ENCODE measurements at regions not wholly inside any gene's neighbourhood (a gene's known extent, or its start where the extent isn't known, plus 50 kb on each side); places are given as distances from the start of the nearest gene placed in this dataset.

DNA sequence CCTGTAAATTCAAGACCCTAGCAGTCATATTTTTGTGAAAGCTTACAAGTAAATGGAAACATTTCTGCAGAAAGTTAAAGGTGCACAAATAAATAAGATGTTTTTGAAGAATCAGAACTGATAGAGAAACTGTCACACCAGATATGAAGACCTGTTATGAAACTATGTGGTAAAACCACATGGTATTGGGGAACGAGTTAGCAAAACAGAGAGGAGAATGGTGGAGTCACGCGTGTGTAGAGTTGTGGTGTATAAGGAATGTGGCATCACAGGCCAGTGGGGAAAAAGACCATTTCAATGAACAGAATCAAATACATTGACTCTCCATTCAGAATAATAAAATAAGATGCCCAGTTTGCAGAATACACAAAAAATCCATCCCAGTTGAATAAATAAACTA lies 477.2 kb downstream of the ICE1 start:
- H3K79me2 ChIP-seq (ENCODE audit: low read length) = no peaks in the 10 kb centered on the region
- H3K9ac ChIP-seq (ENCODE audit: low read length) = no peak overlapping the region

DNA sequence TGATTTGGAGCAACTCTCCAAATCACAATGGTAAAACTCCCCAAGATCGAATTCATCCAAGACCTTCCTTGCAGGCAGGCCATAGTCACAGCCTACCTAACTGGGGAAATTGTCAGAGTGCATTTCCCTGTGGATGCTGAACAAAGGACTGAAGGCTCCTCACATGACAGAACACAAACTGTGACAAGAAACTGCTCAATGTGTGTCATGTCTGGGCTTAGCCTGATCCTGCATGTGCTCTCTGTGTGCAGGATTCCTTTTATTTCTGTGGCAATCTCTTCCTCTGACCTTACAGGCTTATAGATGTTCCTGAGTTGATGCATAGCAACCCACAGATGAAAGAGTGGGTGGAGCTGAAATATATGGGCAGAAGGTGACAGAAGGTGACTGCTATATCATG lies 465.8 kb downstream of the ICE1 start:
- H3K27me3 ChIP-seq (ENCODE audit: low read length) = no peaks in the 10 kb centered on the region
- no peak overlapping the region for H3K27ac ChIP-seq (ENCODE audit: low read length)
- H3K4me3 ChIP-seq (ENCODE audit: low read length) = no peak overlapping the region
- H3K9ac ChIP-seq (ENCODE audit: low read length) = no peak overlapping the region
- H3K9me2 ChIP-seq (replicated peaks; ENCODE audit: insufficient read depth, low read length) = no peaks in the 10 kb centered on the region
- no peak overlapping the region for H2AFZ ChIP-seq (ENCODE audit: low read length)
- H3K79me2 ChIP-seq (ENCODE audit: low read length) = no peaks in the 10 kb centered on the region
- H3K36me3 ChIP-seq (ENCODE audit: insufficient read depth, low read length) = no peaks in the 10 kb centered on the region
- H3K9me3 ChIP-seq (ENCODE audit: low read length) = no peaks in the 10 kb centered on the region
- no peaks in the 10 kb centered on the region for H4K20me1 ChIP-seq (ENCODE audit: insufficient read depth, low read depth, low read length)
- no peak overlapping the region for H3K4me2 ChIP-seq (ENCODE audit: low read depth, low read length, poor library complexity, severe bottlenecking)
- DNase-seq = peak; percentile 25
- no peaks in the 10 kb centered on the region for H3K4me1 ChIP-seq (ENCODE audit: low read length)

More for the DNA sequence above, 477.2 kb downstream of the ICE1 start:
- Histone ChIP-seq H2AFZ (ENCODE audit: low read length) (no peak overlapping the region), H3K9me2 (replicated peaks; ENCODE audit: insufficient read depth, low read length) (no peaks in the 10 kb centered on the region), H4K20me1 (ENCODE audit: insufficient read depth, low read depth, low read length) (no peaks in the 10 kb centered on the region), H3K4me3 (ENCODE audit: low read length) (no peak overlapping the region), H3K4me2 (ENCODE audit: low read depth, low read length, poor library complexity, severe bottlenecking) (no peak overlapping the region), H3K9me3 (ENCODE audit: low read length) (no peaks in the 10 kb centered on the region), H3K27ac (ENCODE audit: low read length) (no peak overlapping the region), H3K27me3 (ENCODE audit: low read length) (no peaks in the 10 kb centered on the region), H3K4me1 (ENCODE audit: low read length) (peaks cover 4% of the 10 kb centered on the region), H3K36me3 (ENCODE audit: insufficient read depth, low read length) (no peaks in the 10 kb centered on the region)
- no peak for DNase-seq

DNA sequence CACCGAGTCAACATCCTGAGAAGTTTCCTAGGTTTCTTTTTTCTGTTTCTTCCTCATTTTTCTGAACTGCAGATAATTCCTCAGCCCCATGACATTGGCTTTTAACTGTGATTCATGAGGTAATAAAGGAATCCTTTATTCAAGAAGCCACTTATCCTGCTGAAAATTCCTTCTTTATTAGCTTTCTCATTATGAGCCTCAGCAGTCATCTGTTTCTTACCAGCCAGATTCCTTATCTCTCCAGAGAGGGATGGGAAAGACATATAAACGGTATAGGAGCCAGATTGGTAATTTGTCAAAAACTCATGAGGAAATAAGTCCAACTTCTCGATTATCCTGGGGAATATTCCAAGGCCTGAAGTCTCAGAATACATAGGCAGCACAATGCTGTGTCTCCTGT lies 465.4 kb downstream of the ICE1 start:
- no peak overlapping the region for H3K9ac ChIP-seq (ENCODE audit: low read length)
- no peaks in the 10 kb centered on the region for H3K9me2 ChIP-seq (replicated peaks; ENCODE audit: insufficient read depth, low read length)
- no peaks in the 10 kb centered on the region for H3K36me3 ChIP-seq (ENCODE audit: insufficient read depth, low read length)
- H3K4me2 ChIP-seq (ENCODE audit: low read depth, low read length, poor library complexity, severe bottlenecking) = no peak overlapping the region
- H3K4me1 ChIP-seq (ENCODE audit: low read length) = no peaks in the 10 kb centered on the region
- H3K27me3 ChIP-seq (ENCODE audit: low read length) = no peaks in the 10 kb centered on the region
- H3K79me2 ChIP-seq (ENCODE audit: low read length) = no peaks in the 10 kb centered on the region
- DNase-seq = no peak
- no peak overlapping the region for H3K4me3 ChIP-seq (ENCODE audit: low read length)
- H2AFZ ChIP-seq (ENCODE audit: low read length) = no peak overlapping the region
- no peak overlapping the region for H3K27ac ChIP-seq (ENCODE audit: low read length)
- no peaks in the 10 kb centered on the region for H3K9me3 ChIP-seq (ENCODE audit: low read length)
- no peaks in the 10 kb centered on the region for H4K20me1 ChIP-seq (ENCODE audit: insufficient read depth, low read depth, low read length)

- Histone ChIP-seq H3K4me2 (ENCODE audit: low read depth, low read length, poor library complexity, severe bottlenecking) (no peak overlapping the region), H3K36me3 (ENCODE audit: insufficient read depth, low read length) (no peaks in the 10 kb centered on the region), H3K4me3 (ENCODE audit: low read length) (no peak overlapping the region), H3K27me3 (ENCODE audit: low read length) (no peaks in the 10 kb centered on the region), H3K27ac (ENCODE audit: low read length) (no peak overlapping the region), H3K9me3 (ENCODE audit: low read length) (no peaks in the 10 kb centered on the region), H3K79me2 (ENCODE audit: low read length) (no peaks in the 10 kb centered on the region), H3K4me1 (ENCODE audit: low read length) (no peaks in the 10 kb centered on the region), H3K9me2 (replicated peaks; ENCODE audit: insufficient read depth, low read length) (no peaks in the 10 kb centered on the region), H3K9ac (ENCODE audit: low read length) (no peak overlapping the region), H4K20me1 (ENCODE audit: insufficient read depth, low read depth, low read length) (no peaks in the 10 kb centered on the region), H2AFZ (ENCODE audit: low read length) (no peak overlapping the region)
- peak; percentile 79 for DNase-seq
Observed at GRCh38 chr5:5886812-5887486, 464.5 kb downstream of the ICE1 start.

- no peaks in the 10 kb centered on the region for H3K9me3 ChIP-seq (ENCODE audit: low read length)
- no peak overlapping the region for H3K4me2 ChIP-seq (ENCODE audit: low read depth, low read length, poor library complexity, severe bottlenecking)
- H3K27me3 ChIP-seq (ENCODE audit: low read length) = no peaks in the 10 kb centered on the region
- no peaks in the 10 kb centered on the region for H3K36me3 ChIP-seq (ENCODE audit: insufficient read depth, low read length)
- no peak overlapping the region for H3K9ac ChIP-seq (ENCODE audit: low read length)
- DNase-seq = no peak
- H3K27ac ChIP-seq (ENCODE audit: low read length) = no peak overlapping the region
- no peaks in the 10 kb centered on the region for H3K9me2 ChIP-seq (replicated peaks; ENCODE audit: insufficient read depth, low read length)
- H3K79me2 ChIP-seq (ENCODE audit: low read length) = no peaks in the 10 kb centered on the region
- no peak overlapping the region for H2AFZ ChIP-seq (ENCODE audit: low read length)
- no peak overlapping the region for H3K4me3 ChIP-seq (ENCODE audit: low read length)
- no peaks in the 10 kb centered on the region for H3K4me1 ChIP-seq (ENCODE audit: low read length)
- H4K20me1 ChIP-seq (ENCODE audit: insufficient read depth, low read depth, low read length) = no peaks in the 10 kb centered on the region
Observed at GRCh38 chr5:5886353-5886752, 463.9 kb downstream of the ICE1 start.

DNA sequence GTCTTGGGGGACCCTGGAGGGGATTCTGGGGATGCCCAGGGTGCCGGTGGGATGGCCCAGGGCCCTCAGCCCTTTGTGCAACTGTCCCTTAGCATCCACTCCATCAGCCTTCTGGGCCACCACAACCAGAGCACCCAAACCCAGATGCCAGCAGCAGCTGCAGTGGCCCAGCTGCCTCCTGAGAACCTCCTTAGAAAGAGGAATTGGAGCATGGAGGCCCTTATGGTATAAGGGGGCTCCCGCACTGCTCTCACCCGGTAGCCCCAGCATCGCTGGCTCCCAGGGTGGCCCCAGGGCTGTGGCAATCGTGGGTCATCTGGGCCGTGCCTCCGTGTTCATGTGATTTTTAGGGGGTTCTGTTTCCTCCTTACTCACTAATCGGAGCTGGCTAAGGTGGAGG lies 463.3 kb downstream of the ICE1 start:
- Histone ChIP-seq H3K79me2 (ENCODE audit: low read length) (no peaks in the 10 kb centered on the region), H3K4me1 (ENCODE audit: low read length) (no peaks in the 10 kb centered on the region), H3K9me3 (ENCODE audit: low read length) (no peaks in the 10 kb centered on the region), H3K9ac (ENCODE audit: low read length) (no peak overlapping the region), H3K9me2 (replicated peaks; ENCODE audit: insufficient read depth, low read length) (no peaks in the 10 kb centered on the region), H3K27me3 (ENCODE audit: low read length) (no peaks in the 10 kb centered on the region), H2AFZ (ENCODE audit: low read length) (no peak overlapping the region), H3K4me3 (ENCODE audit: low read length) (no peak overlapping the region), H4K20me1 (ENCODE audit: insufficient read depth, low read depth, low read length) (no peaks in the 10 kb centered on the region), H3K27ac (ENCODE audit: low read length) (no peak overlapping the region), H3K4me2 (ENCODE audit: low read depth, low read length, poor library complexity, severe bottlenecking) (no peak overlapping the region), H3K36me3 (ENCODE audit: insufficient read depth, low read length) (no peaks in the 10 kb centered on the region)
- peak; percentile 17 for DNase-seq

- no peaks in the 10 kb centered on the region for H3K4me1 ChIP-seq (ENCODE audit: low read length)
- H3K27ac ChIP-seq (ENCODE audit: low read length) = no peak overlapping the region
- H3K9me2 ChIP-seq (replicated peaks; ENCODE audit: insufficient read depth, low read length) = no peaks in the 10 kb centered on the region
- H3K79me2 ChIP-seq (ENCODE audit: low read length) = no peaks in the 10 kb centered on the region
- no peak overlapping the region for H3K9ac ChIP-seq (ENCODE audit: low read length)
- no peak overlapping the region for H2AFZ ChIP-seq (ENCODE audit: low read length)
- H4K20me1 ChIP-seq (ENCODE audit: insufficient read depth, low read depth, low read length) = no peaks in the 10 kb centered on the region
- no peaks in the 10 kb centered on the region for H3K27me3 ChIP-seq (ENCODE audit: low read length)
- H3K4me2 ChIP-seq (ENCODE audit: low read depth, low read length, poor library complexity, severe bottlenecking) = no peak overlapping the region
- DNase-seq = peak; percentile 1
- H3K4me3 ChIP-seq (ENCODE audit: low read length) = no peak overlapping the region
- no peaks in the 10 kb centered on the region for H3K9me3 ChIP-seq (ENCODE audit: low read length)
- no peaks in the 10 kb centered on the region for H3K36me3 ChIP-seq (ENCODE audit: insufficient read depth, low read length)
Observed at GRCh38 chr5:5884593-5884992, 462.1 kb downstream of the ICE1 start.

GRCh38 chr5:5883562-5883961 lies 461.1 kb downstream of the ICE1 start:
- H2AFZ ChIP-seq (ENCODE audit: low read length) = no peak overlapping the region
- H3K9me2 ChIP-seq (replicated peaks; ENCODE audit: insufficient read depth, low read length) = no peaks in the 10 kb centered on the region
- no peak overlapping the region for H3K27ac ChIP-seq (ENCODE audit: low read length)
- no peaks in the 10 kb centered on the region for H3K36me3 ChIP-seq (ENCODE audit: insufficient read depth, low read length)
- no peaks in the 10 kb centered on the region for H3K4me1 ChIP-seq (ENCODE audit: low read length)
- DNase-seq = no peak
- H3K4me2 ChIP-seq (ENCODE audit: low read depth, low read length, poor library complexity, severe bottlenecking) = no peak overlapping the region
- no peaks in the 10 kb centered on the region for H3K27me3 ChIP-seq (ENCODE audit: low read length)
- no peaks in the 10 kb centered on the region for H3K79me2 ChIP-seq (ENCODE audit: low read length)
- no peak overlapping the region for H3K9ac ChIP-seq (ENCODE audit: low read length)
- no peaks in the 10 kb centered on the region for H3K9me3 ChIP-seq (ENCODE audit: low read length)
- H3K4me3 ChIP-seq (ENCODE audit: low read length) = no peak overlapping the region
- no peaks in the 10 kb centered on the region for H4K20me1 ChIP-seq (ENCODE audit: insufficient read depth, low read depth, low read length)

GRCh38 chr5:5883146-5883545 lies 460.7 kb downstream of the ICE1 start:
- no peaks in the 10 kb centered on the region for H3K79me2 ChIP-seq (ENCODE audit: low read length)
- H4K20me1 ChIP-seq (ENCODE audit: insufficient read depth, low read depth, low read length) = no peaks in the 10 kb centered on the region
- H3K36me3 ChIP-seq (ENCODE audit: insufficient read depth, low read length) = no peaks in the 10 kb centered on the region
- H3K27me3 ChIP-seq (ENCODE audit: low read length) = no peaks in the 10 kb centered on the region
- no peak overlapping the region for H2AFZ ChIP-seq (ENCODE audit: low read length)
- H3K9me3 ChIP-seq (ENCODE audit: low read length) = no peaks in the 10 kb centered on the region
- no peak overlapping the region for H3K4me3 ChIP-seq (ENCODE audit: low read length)
- no peak overlapping the region for H3K9ac ChIP-seq (ENCODE audit: low read length)
- DNase-seq = no peak
- no peak overlapping the region for H3K27ac ChIP-seq (ENCODE audit: low read length)
- no peak overlapping the region for H3K4me2 ChIP-seq (ENCODE audit: low read depth, low read length, poor library complexity, severe bottlenecking)
- H3K9me2 ChIP-seq (replicated peaks; ENCODE audit: insufficient read depth, low read length) = no peaks in the 10 kb centered on the region
- H3K4me1 ChIP-seq (ENCODE audit: low read length) = no peaks in the 10 kb centered on the region
